ENCODE measurements at regions not wholly inside any gene's neighbourhood (a gene's known extent, or its start where the extent isn't known, plus 50 kb on each side); places are given as distances from the start of the nearest gene placed in this dataset.
"Not testable (repeated sequence)": the region's sequence is repeated elsewhere in the genome, so short reads cannot be mapped to it uniquely, and the experiment has no call there.

DNA sequence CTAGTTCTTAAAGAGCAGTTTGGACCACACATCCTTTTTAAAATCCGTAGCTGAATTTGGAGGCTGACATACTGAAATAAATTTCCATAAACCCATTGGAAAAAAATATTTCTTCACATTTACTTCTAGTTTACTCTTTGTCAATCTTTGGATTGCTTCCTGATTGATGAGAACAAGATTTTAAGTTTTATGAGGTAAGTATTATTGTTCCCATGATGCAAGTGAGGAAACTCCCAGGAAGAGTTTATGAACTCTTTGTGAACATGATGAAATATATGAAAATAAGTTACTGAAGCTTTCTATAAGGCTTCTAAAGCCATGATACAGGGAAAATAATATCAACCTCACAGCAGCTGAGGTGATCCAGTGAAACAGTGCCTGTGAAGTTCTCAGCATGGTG, 320.0 kb downstream of the GJA1 start:
- Histone ChIP-seq H3K9me3 (ENCODE audit: low read depth, low read length) (no peaks in the 10 kb centered on the region), H3K27me3 (ENCODE audit: insufficient read depth, low read length) (no peaks in the 10 kb centered on the region), H3K4me3 (ENCODE audit: low read length) (no peak overlapping the region), H3K4me1 (ENCODE audit: insufficient read depth, low read length) (no peaks in the 10 kb centered on the region)

DNA sequence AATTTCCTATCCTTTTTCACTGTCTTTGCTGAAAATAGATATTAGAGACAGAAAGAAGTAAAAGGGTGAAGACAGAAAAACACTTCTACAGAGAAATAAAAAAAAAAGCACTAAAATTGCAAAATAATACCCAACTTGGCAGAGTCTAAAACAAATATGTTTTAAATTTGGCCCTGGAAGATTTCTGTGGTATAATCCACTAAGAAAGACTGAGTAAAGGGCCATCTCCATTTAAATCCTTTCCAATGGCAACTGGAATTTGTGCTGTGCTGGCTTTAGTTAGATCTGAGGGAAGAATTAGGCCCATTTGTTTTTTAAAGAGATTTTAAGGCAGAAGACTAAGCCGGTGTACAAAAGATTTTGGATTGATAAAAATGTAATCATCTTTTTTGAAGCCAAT, 321.2 kb downstream of the GJA1 start:
- Histone ChIP-seq H3K27me3 (ENCODE audit: insufficient read depth, low read length) (no peaks in the 10 kb centered on the region), H3K9me3 (ENCODE audit: low read depth, low read length) (no peaks in the 10 kb centered on the region), H3K4me1 (ENCODE audit: insufficient read depth, low read length) (no peaks in the 10 kb centered on the region), H3K4me3 (ENCODE audit: low read length) (no peak overlapping the region)

DNA sequence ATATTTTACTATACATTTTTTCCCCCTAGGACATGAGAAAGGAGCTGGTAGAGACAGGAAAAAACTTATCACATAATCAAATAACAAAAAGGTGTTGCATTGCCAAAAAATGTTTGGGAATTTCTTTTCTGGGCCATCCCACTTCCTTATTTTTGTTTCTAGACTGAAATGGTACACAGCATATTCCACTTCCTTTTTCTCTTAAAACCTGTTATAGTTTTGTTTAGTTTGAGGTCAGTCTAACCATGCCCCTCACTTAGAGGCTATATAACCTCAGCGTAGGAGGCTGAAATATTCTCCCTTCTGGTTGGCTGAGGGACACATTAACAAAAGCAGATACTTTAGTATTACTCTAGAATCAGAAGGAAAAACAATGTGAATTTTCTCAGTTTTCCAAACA, 323.9 kb downstream of the GJA1 start:
- no peak overlapping the region for H3K4me3 ChIP-seq (ENCODE audit: low read length)
- no peaks in the 10 kb centered on the region for H3K27me3 ChIP-seq (ENCODE audit: insufficient read depth, low read length)
- H3K4me1 ChIP-seq (ENCODE audit: insufficient read depth, low read length), result no peaks in the 10 kb centered on the region
- H3K9me3 ChIP-seq (ENCODE audit: low read depth, low read length), result no peaks in the 10 kb centered on the region

DNA sequence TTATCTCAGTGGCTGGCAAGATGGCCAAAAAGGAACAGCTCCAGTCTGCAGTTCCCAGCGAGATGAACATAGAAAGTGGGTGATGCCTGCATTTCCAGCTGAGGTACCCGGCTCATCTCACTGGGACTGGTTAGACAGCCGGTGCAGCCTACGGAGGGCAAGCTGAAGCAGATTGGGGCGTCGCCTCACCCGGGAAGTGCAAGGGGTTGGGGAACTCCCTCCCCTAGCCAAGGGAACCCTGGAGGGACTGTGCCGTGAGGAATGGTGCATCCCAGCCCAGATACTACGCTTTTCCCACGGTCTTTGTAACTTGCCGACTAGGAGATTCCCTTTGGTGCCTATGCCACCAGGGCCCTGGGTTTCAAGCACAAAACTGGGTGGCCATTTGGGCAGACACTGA, 324.7 kb downstream of the GJA1 start:
- Histone ChIP-seq H3K4me3 (ENCODE audit: low read length) (no peak overlapping the region), H3K9me3 (ENCODE audit: low read depth, low read length) (no peaks in the 10 kb centered on the region), H3K4me1 (ENCODE audit: insufficient read depth, low read length) (no peaks in the 10 kb centered on the region), H3K27me3 (ENCODE audit: insufficient read depth, low read length) (no peaks in the 10 kb centered on the region)

DNA sequence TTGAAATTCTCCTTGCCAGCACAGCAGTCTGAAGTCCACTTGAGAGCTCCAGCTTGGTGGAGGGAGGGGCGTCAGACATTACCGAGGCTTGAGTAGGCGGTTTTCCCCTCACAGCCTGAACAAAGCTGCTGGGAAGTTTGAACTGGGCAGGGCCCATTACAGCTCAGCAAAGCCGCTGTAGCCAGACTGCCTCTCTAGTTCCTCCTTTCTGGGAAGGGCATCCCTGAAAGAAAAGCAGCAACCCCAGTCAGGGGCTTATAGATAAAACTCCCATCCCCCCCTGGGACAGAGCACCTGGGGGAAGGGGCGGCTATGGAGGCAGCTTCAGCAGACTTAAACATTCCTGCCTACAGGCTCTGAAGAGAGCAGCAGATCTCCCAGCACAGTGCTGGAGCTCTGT, 325.3 kb downstream of the GJA1 start:
- Histone ChIP-seq H3K27me3 (ENCODE audit: insufficient read depth, low read length) (no peaks in the 10 kb centered on the region), H3K4me1 (ENCODE audit: insufficient read depth, low read length) (no peaks in the 10 kb centered on the region), H3K4me3 (ENCODE audit: low read length) (no peak overlapping the region), H3K9me3 (ENCODE audit: low read depth, low read length) (no peaks in the 10 kb centered on the region)

DNA sequence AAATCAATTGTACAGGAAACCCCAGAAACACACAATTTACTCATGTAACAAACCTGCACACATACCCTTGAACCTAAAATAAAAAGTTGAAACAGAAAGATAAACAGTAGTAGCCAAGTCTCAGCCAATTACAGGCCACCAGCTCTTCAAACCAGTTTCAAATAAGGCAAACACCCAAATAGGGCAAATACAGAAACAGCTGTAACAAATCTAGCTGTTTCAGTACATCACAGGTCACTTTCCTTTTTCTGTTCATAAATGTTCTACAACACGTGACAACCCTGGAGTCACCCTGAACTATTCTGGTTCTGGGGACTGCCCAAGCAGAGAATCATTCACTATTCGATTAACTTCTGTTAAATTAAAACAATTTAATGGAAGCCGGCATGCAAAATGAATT, 329.0 kb downstream of the GJA1 start:
- no peaks in the 10 kb centered on the region for H3K4me1 ChIP-seq (ENCODE audit: insufficient read depth, low read length)
- no peaks in the 10 kb centered on the region for H3K27me3 ChIP-seq (ENCODE audit: insufficient read depth, low read length)
- no peak overlapping the region for H3K4me3 ChIP-seq (ENCODE audit: low read length)
- H3K9me3 ChIP-seq (ENCODE audit: low read depth, low read length), result no peaks in the 10 kb centered on the region

DNA sequence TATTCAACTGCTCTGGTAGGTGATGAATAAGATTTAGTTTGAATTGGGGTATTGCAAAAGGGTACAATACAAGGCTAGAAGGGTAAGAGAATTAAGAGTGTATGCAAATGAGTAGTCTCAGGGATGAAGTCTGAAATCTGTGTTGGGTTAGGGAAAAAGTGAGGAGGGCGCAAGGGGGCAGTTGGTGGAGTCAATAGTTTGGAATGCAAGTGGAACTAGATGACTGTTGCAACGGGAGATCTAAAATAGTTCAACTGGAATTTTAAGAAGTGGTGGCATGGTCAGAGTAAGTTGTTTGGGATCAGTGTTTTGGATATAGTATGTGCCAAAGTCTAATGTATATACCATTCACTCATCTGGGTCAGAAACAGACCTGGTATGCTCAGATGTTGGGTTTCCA, 329.6 kb downstream of the GJA1 start:
- H3K27me3 ChIP-seq (ENCODE audit: insufficient read depth, low read length), result no peaks in the 10 kb centered on the region
- H3K9me3 ChIP-seq (ENCODE audit: low read depth, low read length), result no peaks in the 10 kb centered on the region
- H3K4me1 ChIP-seq (ENCODE audit: insufficient read depth, low read length), result no peaks in the 10 kb centered on the region

DNA sequence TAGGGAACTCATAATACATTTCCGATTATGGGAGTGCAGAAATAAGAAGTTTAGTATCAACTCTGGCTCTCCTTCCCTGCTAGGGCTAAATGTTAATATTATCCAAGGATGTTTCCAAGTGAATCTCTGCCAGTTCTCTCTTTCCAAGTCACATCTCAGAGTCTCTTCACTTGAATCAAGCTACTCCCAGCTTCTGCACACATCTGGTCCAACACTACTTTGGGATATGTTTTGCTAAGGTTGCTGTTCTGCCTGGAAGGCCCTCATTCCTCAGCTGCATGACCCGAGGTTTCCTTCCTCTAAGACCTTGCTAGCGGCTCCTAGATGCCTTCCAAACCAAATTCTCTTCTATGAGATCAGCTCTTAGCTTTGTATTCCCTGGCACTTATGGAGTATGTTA, 331.8 kb downstream of the GJA1 start:
- Histone ChIP-seq H3K4me3 (ENCODE audit: low read length) (no peak overlapping the region), H3K9me3 (ENCODE audit: low read depth, low read length) (no peaks in the 10 kb centered on the region), H3K27me3 (ENCODE audit: insufficient read depth, low read length) (no peaks in the 10 kb centered on the region), H3K4me1 (ENCODE audit: insufficient read depth, low read length) (no peaks in the 10 kb centered on the region)

More for the DNA sequence above, 329.6 kb downstream of the GJA1 start:
- no peak overlapping the region for H3K4me3 ChIP-seq (ENCODE audit: low read length)

DNA sequence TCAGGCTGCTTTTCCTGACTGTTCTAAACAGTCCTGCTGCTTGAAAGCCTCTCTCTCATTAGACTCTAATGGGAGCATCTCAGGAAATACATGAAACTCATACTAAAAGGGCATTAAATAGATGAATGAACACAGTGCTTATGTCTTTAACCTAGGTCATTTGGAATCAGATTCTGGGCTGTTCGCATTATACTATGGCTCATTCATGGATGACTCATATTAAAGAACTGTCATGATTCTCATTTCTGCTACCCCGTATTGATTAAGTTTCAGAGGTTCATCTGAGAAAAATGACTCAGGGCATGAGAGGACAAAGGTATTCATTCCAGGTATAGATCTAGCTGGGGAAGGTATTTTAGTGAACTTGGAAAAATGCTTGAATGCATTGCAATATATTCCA, 335.5 kb downstream of the GJA1 start:
- H3K9me3 ChIP-seq (ENCODE audit: low read depth, low read length), result no peaks in the 10 kb centered on the region
- H3K4me3 ChIP-seq (ENCODE audit: low read length), result no peak overlapping the region
- H3K27me3 ChIP-seq (ENCODE audit: insufficient read depth, low read length), result no peaks in the 10 kb centered on the region
- no peaks in the 10 kb centered on the region for H3K4me1 ChIP-seq (ENCODE audit: insufficient read depth, low read length)

DNA sequence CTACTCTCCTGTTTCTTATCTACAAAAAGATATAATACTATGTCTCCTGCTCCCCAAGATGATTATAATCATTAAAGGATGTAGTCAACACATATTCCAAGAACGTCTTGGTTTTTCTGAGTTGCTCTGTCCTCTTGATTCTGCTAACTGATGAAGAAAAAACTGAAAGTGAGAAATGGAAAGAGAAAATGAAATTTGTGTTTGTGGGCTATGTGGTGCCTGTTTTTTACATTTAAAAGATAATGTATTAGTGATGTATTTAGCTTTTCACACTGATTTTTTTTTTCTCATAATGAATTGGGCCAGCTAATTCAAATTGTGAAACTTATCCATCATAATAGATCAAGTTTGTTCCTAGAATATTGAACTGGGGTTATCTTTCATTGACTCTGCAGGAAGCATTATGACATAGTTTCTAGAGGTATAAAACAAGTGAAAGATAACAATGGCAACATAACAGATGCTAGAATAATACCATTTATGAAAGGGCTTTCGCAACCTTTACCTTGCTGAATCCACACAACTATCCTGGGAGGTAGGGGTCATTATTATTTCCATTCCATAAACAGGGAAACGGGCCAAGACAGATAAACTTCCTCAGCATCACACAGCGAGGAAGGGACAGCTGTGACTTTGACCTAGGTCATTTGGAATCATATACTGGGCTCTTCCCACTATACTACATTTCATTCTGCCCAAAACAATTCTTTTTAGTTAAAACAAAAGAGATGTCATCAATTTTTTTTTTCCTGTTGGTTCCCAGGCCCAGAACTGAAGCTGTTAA, 336.7 kb downstream of the GJA1 start:
- H3K9me3 ChIP-seq (ENCODE audit: low read depth, low read length), result no peaks in the 10 kb centered on the region

DNA sequence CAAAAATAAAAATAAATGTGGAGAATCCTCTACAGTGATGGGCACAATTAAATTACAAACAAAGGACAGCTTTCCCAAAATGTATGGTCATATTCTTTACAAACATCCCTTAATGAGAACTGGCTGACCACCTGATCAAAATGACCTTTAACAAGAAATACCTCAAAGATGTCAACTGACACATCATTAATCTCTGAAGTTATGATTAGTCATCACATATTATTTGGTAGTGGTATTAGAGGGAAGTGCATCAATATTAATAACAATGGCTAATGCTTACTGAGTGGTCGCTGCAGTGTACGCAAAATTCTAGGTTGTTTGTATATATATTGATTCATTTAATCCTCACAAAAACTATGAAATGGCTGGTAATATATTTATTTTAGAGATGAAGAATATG, 340.6 kb downstream of the GJA1 start:
- Histone ChIP-seq H3K9me3 (ENCODE audit: low read depth, low read length) (no peaks in the 10 kb centered on the region), H3K4me1 (ENCODE audit: insufficient read depth, low read length) (no peaks in the 10 kb centered on the region), H3K27me3 (ENCODE audit: insufficient read depth, low read length) (no peaks in the 10 kb centered on the region), H3K4me3 (ENCODE audit: low read length) (no peak overlapping the region)

More for the DNA sequence above, 336.7 kb downstream of the GJA1 start:
- H3K27me3 ChIP-seq (ENCODE audit: insufficient read depth, low read length), result no peaks in the 10 kb centered on the region
- H3K4me3 ChIP-seq (ENCODE audit: low read length), result no peak overlapping the region
- no peaks in the 10 kb centered on the region for H3K4me1 ChIP-seq (ENCODE audit: insufficient read depth, low read length)

DNA sequence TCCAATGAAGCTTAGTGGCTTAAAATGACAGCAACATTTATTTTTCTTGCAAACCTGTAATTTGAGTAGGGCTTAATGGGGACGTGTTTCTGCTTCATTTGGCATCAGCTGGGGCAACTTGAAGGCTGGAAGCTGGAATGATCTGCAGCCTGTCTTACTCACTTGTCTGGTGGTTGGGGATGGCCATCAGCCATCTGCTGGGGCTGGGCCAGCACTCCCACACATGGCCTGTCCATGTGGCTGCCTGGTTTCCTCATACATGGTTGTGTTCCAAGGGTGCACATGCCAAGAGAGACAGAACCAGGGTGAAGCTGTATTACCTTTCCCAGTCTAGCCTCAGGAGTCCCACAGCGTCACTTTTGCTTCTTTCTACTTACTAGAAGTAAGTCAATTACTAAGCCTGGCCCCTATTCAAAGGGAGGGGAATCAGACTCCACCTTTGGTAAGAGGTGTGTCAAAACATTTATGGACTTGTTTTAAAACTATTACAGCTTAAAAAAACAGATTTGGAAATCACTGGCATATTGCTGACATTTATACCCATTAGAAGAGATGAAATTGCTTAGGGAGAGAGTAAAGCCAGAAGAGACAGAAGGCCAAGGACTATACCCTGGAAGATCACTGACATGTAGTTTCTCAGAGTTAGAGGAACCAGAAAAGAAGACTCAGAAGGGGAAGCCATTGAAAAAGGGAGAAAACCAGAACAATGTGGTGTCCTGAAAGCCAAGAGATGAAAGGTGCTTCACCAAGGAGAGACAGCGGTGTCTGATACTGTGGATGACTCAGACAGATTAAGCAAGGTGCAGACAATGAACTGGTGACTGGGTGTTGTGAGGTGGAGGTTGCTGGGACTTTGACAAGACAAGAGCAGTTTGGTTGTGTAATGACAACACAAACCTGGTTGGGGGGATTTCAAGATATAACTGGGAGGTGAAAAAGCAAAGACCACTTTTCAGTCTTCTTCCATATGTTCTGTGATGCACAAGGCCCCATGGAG, 345.2 kb downstream of the GJA1 start:
- H3K4me1 ChIP-seq (ENCODE audit: insufficient read depth, low read length), result no peaks in the 10 kb centered on the region
- H3K4me3 ChIP-seq (ENCODE audit: low read length), result no peak overlapping the region
- H3K27me3 ChIP-seq (ENCODE audit: insufficient read depth, low read length), result no peaks in the 10 kb centered on the region
- H3K9me3 ChIP-seq (ENCODE audit: low read depth, low read length), result no peaks in the 10 kb centered on the region

DNA sequence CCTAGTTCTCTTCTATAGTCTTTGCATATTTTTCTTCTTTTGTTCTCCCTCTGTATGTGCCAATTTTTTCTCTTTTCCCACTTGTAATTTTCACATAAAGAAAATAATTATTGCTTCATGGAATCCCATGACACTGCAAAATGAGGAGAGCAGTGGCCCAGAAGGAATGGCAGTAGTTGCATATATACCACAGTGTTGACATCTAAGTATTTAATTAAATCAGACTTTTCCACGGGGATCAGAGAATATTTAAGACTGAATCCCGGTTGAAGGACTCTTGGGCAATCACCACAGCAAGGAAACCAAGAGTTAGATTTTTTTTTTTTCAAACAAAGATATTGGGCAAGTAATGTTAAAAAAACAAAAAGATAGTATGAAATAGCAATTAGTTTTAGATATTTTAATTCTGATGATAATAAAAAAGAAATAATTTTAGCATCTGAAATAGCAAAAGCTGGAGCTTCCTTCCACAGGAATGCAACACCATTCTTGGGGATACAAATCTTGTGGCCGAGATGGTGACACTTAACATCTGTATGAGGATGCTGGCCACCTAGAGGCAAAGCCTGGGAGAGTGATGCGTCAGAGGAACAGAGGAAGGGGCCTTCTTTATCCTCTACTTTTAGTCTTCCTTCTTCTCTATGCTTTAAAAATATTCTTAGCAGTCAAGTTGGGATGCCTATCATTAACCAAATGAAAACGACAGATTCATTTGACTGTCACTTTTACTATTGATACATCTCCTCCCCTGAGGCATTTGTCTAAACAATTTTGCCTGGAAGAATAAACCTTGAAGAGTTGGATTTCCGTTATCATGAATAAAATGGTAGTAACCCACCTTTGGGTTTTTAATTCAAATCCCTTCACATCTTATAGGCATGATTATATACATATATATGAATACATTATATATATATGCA, 356.2 kb downstream of the GJA1 start:
- H3K27me3 ChIP-seq (ENCODE audit: insufficient read depth, low read length), result no peaks in the 10 kb centered on the region
- H3K4me1 ChIP-seq (ENCODE audit: insufficient read depth, low read length), result no peaks in the 10 kb centered on the region
- no peak overlapping the region for H3K4me3 ChIP-seq (ENCODE audit: low read length)
- H3K9me3 ChIP-seq (ENCODE audit: low read depth, low read length), result no peaks in the 10 kb centered on the region

DNA sequence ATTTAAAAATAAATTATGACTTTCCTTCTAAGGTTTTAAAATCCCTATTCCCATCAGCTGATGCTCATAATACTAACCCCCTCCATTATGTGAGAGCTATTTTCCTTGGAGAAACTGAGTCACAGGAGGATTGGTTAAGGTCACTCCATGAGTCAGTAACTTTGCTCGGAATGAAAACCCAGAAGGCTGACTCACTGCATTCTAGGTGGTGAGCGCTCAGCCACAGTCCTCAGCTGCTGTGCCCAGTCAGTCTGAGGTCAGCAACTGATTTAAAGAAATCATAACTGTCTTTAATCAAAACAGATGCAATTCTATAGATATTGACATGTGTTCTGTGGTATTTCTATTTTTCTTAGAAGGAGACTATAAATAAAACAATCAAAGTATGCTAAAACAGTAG, 359.2 kb downstream of the GJA1 start:
- Histone ChIP-seq H3K9me3 (ENCODE audit: low read depth, low read length) (no peaks in the 10 kb centered on the region), H3K4me1 (ENCODE audit: insufficient read depth, low read length) (no peaks in the 10 kb centered on the region), H3K4me3 (ENCODE audit: low read length) (no peak overlapping the region), H3K27me3 (ENCODE audit: insufficient read depth, low read length) (no peaks in the 10 kb centered on the region)

DNA sequence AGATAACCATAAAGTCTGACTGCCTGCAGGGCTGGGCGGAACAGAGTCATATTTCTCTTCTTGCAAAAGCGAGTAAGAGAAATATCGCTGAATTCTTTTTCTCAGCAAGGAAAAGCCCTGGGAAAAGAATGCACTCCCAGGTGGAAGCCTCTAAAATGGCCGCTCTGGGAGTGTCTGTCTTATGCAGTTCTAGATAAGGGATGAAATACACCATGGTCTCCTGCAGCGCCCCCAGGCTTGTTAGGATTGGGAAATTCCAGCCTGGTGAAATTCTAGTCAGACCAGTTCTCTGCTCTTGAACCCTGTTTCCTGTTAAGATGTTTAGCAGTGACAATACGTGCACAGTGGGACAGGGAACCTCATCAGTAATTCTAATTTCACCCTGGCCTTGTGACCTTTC, 362.2 kb downstream of the GJA1 start:
- H3K27me3 ChIP-seq (ENCODE audit: insufficient read depth, low read length); H3K4me1 ChIP-seq (ENCODE audit: insufficient read depth, low read length); H3K4me3 ChIP-seq (ENCODE audit: low read length); H3K9me3 ChIP-seq (ENCODE audit: low read depth, low read length): not testable (repeated sequence)
